H9 (cell line): ENCODE measurements at regions not wholly inside any gene's neighbourhood (a gene's known extent, or its start where the extent isn't known, plus 50 kb on each side); places are given as distances from the start of the nearest gene placed in this dataset.

Experiments
- DNase-seq: peaks from one replicate; pipeline ENCODE4 v3.0.0-alpha.2; 2017
- H2AFZ ChIP-seq: one replicate; pipeline ENCODE4 v1.6.1; 2013; ENCODE audit warnings: mild to moderate bottlenecking, low read length, control low read depth, moderate library complexity
- H2AK5ac ChIP-seq: 2 replicates; pipeline ENCODE4 v1.6.1; 2013; ENCODE audit warnings: low read length, control low read depth, mixed read lengths; ENCODE audit not compliant: insufficient read length
- H2BK120ac ChIP-seq: one replicate; pipeline ENCODE4 v1.6.1; 2013; ENCODE audit warnings: low read depth, mild to moderate bottlenecking, low read length, control low read depth, inconsistent platforms; ENCODE audit not compliant: poor library complexity, severe bottlenecking
- H2BK12ac ChIP-seq: 2 replicates; pipeline ENCODE4 v1.6.1; 2013; ENCODE audit warnings: low read length, control low read depth, mixed read lengths, low read depth; ENCODE audit not compliant: insufficient read length
- H2BK15ac ChIP-seq: 2 replicates; pipeline ENCODE4 v1.6.1; 2013; ENCODE audit warnings: low read depth, low read length, control low read depth
- H2BK20ac ChIP-seq: one replicate; pipeline ENCODE4 v1.6.1; 2013; ENCODE audit warnings: low read depth, mild to moderate bottlenecking, low read length, control low read depth, inconsistent platforms; ENCODE audit not compliant: poor library complexity, severe bottlenecking
- H2BK5ac ChIP-seq: 2 replicates; pipeline ENCODE4 v1.6.1; 2013; ENCODE audit warnings: low read length, control low read depth, mixed read lengths; ENCODE audit not compliant: insufficient read length
- H3K14ac ChIP-seq: 2 replicates; pipeline ENCODE4 v1.6.1; 2013; ENCODE audit warnings: low read length, control low read depth; ENCODE audit not compliant: insufficient read depth
- H3K18ac ChIP-seq: 2 replicates; pipeline ENCODE4 v1.6.1; 2013; ENCODE audit warnings: low read depth, mild to moderate bottlenecking, mixed read lengths, low read length, control low read depth; ENCODE audit not compliant: insufficient read length
- H3K23ac ChIP-seq: 2 replicates; pipeline ENCODE4 v1.6.1; 2013; ENCODE audit warnings: low read length, control low read depth, mixed read lengths, low read depth; ENCODE audit not compliant: insufficient read length
- H3K23me2 ChIP-seq: 2 replicates; pipeline ENCODE4 v1.6.1; 2013; ENCODE audit warnings: low read depth, mild to moderate bottlenecking, mixed read lengths, low read length, control low read depth; ENCODE audit not compliant: insufficient read length, poor library complexity, severe bottlenecking
- H3K27ac ChIP-seq: 2 replicates; pipeline ENCODE4 v1.5.1; 2013; ENCODE audit warnings: low read length, control low read depth, mixed read lengths, low read depth; ENCODE audit not compliant: insufficient read length
- H3K27me3 ChIP-seq: 2 replicates; pipeline ENCODE4 v1.6.1; 2013; ENCODE audit warnings: low read length, control low read depth, inconsistent platforms; ENCODE audit not compliant: insufficient read depth
- H3K4ac ChIP-seq: 2 replicates; pipeline ENCODE4 v1.6.1; 2013; ENCODE audit warnings: low read depth, mild to moderate bottlenecking, control low read depth, inconsistent platforms, low read length, moderate library complexity
- H3K4me1 ChIP-seq: 2 replicates; pipeline ENCODE4 v1.6.1; 2013; ENCODE audit warnings: low read length, control low read depth, inconsistent platforms; ENCODE audit not compliant: insufficient read depth
- H3K4me2 ChIP-seq: 2 replicates; pipeline ENCODE4 v1.6.1; 2013; ENCODE audit warnings: low read length, control low read depth, mixed read lengths; ENCODE audit not compliant: insufficient read length, insufficient read depth
- H3K56ac ChIP-seq: 2 replicates; pipeline ENCODE4 v1.6.1; 2013; ENCODE audit warnings: low read depth, mild to moderate bottlenecking, mixed read lengths, low read length, control low read depth; ENCODE audit not compliant: insufficient read length
- H3K79me1 ChIP-seq: 2 replicates; pipeline ENCODE4 v1.6.1; 2013; ENCODE audit warnings: low read depth, mild to moderate bottlenecking, moderate library complexity, low read length, control low read depth, inconsistent platforms; ENCODE audit not compliant: insufficient read depth, poor library complexity, severe bottlenecking
- H3K79me2 ChIP-seq: 2 replicates; pipeline ENCODE4 v1.6.1; 2013; ENCODE audit warnings: low read length, control low read depth, inconsistent platforms; ENCODE audit not compliant: insufficient read depth
- H3K9ac ChIP-seq: 2 replicates; pipeline ENCODE4 v1.6.1; 2013; ENCODE audit warnings: low read length, control low read depth, mixed read lengths; ENCODE audit not compliant: insufficient read length; ENCODE audit errors: extremely low read depth
- H3K9me3 ChIP-seq: one replicate; pipeline ENCODE4 v1.6.1; 2013; ENCODE audit warnings: low read depth, low read length, inconsistent platforms; ENCODE audit not compliant: control insufficient read depth
- H3T11ph ChIP-seq: one replicate; pipeline ENCODE4 v1.6.1; 2013; ENCODE audit warnings: mild to moderate bottlenecking, low read length, control low read depth, inconsistent platforms
- H4K20me1 ChIP-seq: one replicate; pipeline ENCODE4 v1.6.1; 2013; ENCODE audit not compliant: control insufficient read depth, insufficient read length, insufficient read depth
- H4K5ac ChIP-seq: 2 replicates; pipeline ENCODE4 v1.6.1; 2013; ENCODE audit warnings: low read depth, mild to moderate bottlenecking, mixed read lengths, low read length, control low read depth; ENCODE audit not compliant: insufficient read length
- H4K8ac ChIP-seq: replicated peaks from 2 replicates; pipeline ENCODE4 v1.6.1; 2013; ENCODE audit warnings: low read length, control low read depth, mixed read lengths, low read depth; ENCODE audit not compliant: insufficient read length
- H4K91ac ChIP-seq: 2 replicates; pipeline ENCODE4 v1.6.1; 2013; ENCODE audit warnings: low read depth, mild to moderate bottlenecking, moderate library complexity, mixed read lengths, low read length, control low read depth; ENCODE audit not compliant: insufficient read length
- H3K27ac Mint-ChIP-seq, 3 experiments: 2 replicates in 2 of 3; 3 replicates in 1 of 3; pipeline ENCODE4 v1.8.0; 2020 to 2021; ENCODE audit warnings: mixed read lengths in 3 of 3, mild to moderate bottlenecking in 1 of 3, moderate library complexity in 1 of 3
- H3K27me3 Mint-ChIP-seq: 2 replicates; pipeline ENCODE4 v1.8.0; 2021; ENCODE audit warnings: low read depth, mild to moderate bottlenecking, moderate library complexity, mixed read lengths
- H3K36me3 Mint-ChIP-seq, 3 experiments: 2 replicates in 2 of 3; 3 replicates in 1 of 3; pipeline ENCODE4 v1.8.0; 2020 to 2021; ENCODE audit warnings: low read depth in 3 of 3, mixed read lengths in 3 of 3; ENCODE audit not compliant: insufficient read depth in 1 of 3
- H3K4me1 Mint-ChIP-seq, 2 experiments: 2 replicates each; pipeline ENCODE4 v1.8.0; 2020; ENCODE audit warnings: mixed read lengths in 2 of 2
- H3K4me3 Mint-ChIP-seq, 2 experiments: 2 replicates in 1 of 2; 3 replicates in 1 of 2; pipeline ENCODE4 v1.8.0; 2020 to 2021; ENCODE audit warnings: mild to moderate bottlenecking in 2 of 2, mixed read lengths in 2 of 2, moderate library complexity in 1 of 2
- H3K9me3 Mint-ChIP-seq, 2 experiments: 2 replicates in 1 of 2; 3 replicates in 1 of 2; pipeline ENCODE4 v1.8.0; 2020; ENCODE audit warnings: mild to moderate bottlenecking in 2 of 2, mixed read lengths in 2 of 2, moderate library complexity in 1 of 2
- CTCF ChIP-seq: fragments of 200-600 bp; sonication (generic); conservative IDR thresholded peaks from 3 replicates; pipeline ENCODE4 v1.8.0; 2021; ENCODE audit warnings: antibody characterized with exemption, mild to moderate bottlenecking

GRCh38 chrX:115491766-115492165 lies 69.2 kb upstream of the PLS3 start:
- Histone ChIP-seq H4K5ac (no peak overlapping the region), H3T11ph (no peak overlapping the region), H3K23me2 (no peaks in the 10 kb centered on the region), H2BK15ac (no peak overlapping the region), H3K9ac (no peak overlapping the region), H3K4ac (no peak overlapping the region), H4K8ac (no peak overlapping the region), H3K18ac (no peak overlapping the region), H2BK20ac (no peak overlapping the region), H3K56ac (no peak overlapping the region), H2AFZ (no peak overlapping the region), H3K4me2 (no peak overlapping the region), H3K79me2 (no peaks in the 10 kb centered on the region), H4K91ac (no peak overlapping the region), H3K79me1 (no peaks in the 10 kb centered on the region), H4K20me1 (no peaks in the 10 kb centered on the region), H3K9me3 (no peaks in the 10 kb centered on the region), H3K23ac (no peak overlapping the region), H3K27me3 (no peaks in the 10 kb centered on the region; the same call in 1 of the 2 replicates), H2BK120ac (no peak overlapping the region), H2BK12ac (no peak overlapping the region), H3K4me1 (no peaks in the 10 kb centered on the region), H2BK5ac (no peak overlapping the region), H3K14ac (no peak overlapping the region), H3K27ac (no peak overlapping the region), H2AK5ac (no peak overlapping the region)
- Mint-ChIP-seq H3K27ac (no peak overlapping the region), H3K9me3 (no peaks in the 10 kb centered on the region), H3K27me3 (peaks cover 3% of the 10 kb centered on the region), H3K4me1 (peaks cover 6 to 17% of the 10 kb centered on the region in 2 experiments), H3K4me3 (no peak overlapping the region), H3K36me3 (no peaks in the 10 kb centered on the region)
- TF ChIP-seq CTCF, result no peak
- no peak for DNase-seq
